AG09319 (cell line): ENCODE measurements at regions not wholly inside any gene's neighbourhood (a gene's known extent, or its start where the extent isn't known, plus 50 kb on each side); places are given as distances from the start of the nearest gene placed in this dataset.

Experiments
- DNase-seq: peaks from one replicate; pipeline ENCODE4 v3.0.0-alpha.2; 2010; ENCODE audit warnings: low read depth; ENCODE audit errors: extremely low read depth
- CTCF ChIP-seq: IDR thresholded peaks from 2 replicates; pipeline ENCODE4 v1.5.1; 2011; ENCODE audit warnings: low read depth, mild to moderate bottlenecking, inconsistent platforms, low read length, moderate library complexity

GRCh38 chr16:86133377-86133776, 234.4 kb downstream of the IRF8 start:
- TF ChIP-seq CTCF, result no peak

GRCh38 chr16:86133847-86134375, 234.9 kb downstream of the IRF8 start:
- no peak for TF ChIP-seq CTCF
- no peak for DNase-seq

More at GRCh38 chr16:86133377-86133776, 234.4 kb downstream of the IRF8 start:
- no peak for DNase-seq

GRCh38 chr16:86134802-86135461, 236.0 kb downstream of the IRF8 start:
- no peak for TF ChIP-seq CTCF
- no peak for DNase-seq

- no peak for TF ChIP-seq CTCF
- no peak for DNase-seq
Measured at GRCh38 chr16:86137359-86137758, 238.4 kb downstream of the IRF8 start.

GRCh38 chr16:86138121-86139085, 239.4 kb downstream of the IRF8 start:
- no peak for DNase-seq
- no peak for TF ChIP-seq CTCF

GRCh38 chr16:86142801-86143236, 243.9 kb downstream of the IRF8 start:
- no peak for DNase-seq
- TF ChIP-seq CTCF, result no peak

GRCh38 chr16:86143666-86144065, 244.7 kb downstream of the IRF8 start:
- no peak for DNase-seq
- no peak for TF ChIP-seq CTCF
